ENCODE measurements at regions not wholly inside any gene's neighbourhood (a gene's known extent, or its start where the extent isn't known, plus 50 kb on each side); places are given as distances from the start of the nearest gene placed in this dataset.

GRCh38 chr10:42938351-42938750, 138.5 kb upstream of the RET start:
- TF ChIP-seq CTCF (IDR thresholded peaks at IDR 0.05 in 2 of 3, conservative IDR thresholded peaks at IDR 0.05 in 1 of 3; ENCODE audit: control insufficient read depth in 2 of 3, extremely low read depth in 1 of 3, insufficient read depth in 1 of 3, low read depth in 3 of 3, low read length in 3 of 3) (no peak), POLR2AphosphoS5 (IDR thresholded peaks at IDR 0.05; ENCODE audit: low read length) (no peak), FOXM1 (IDR thresholded peaks at IDR 0.05; ENCODE audit: low read depth, low read length) (no peak), ATF2 (IDR thresholded peaks at IDR 0.05; ENCODE audit: low read length) (no peak), BACH1 (IDR thresholded peaks at IDR 0.05; ENCODE audit: borderline replicate concordance) (no peak), IKZF1 (conservative IDR thresholded peaks at IDR 0.05) (no peak), MYB (IDR thresholded peaks at IDR 0.05; ENCODE audit: borderline replicate concordance, low read depth, low read length) (no peak)

All from GM12878 (cell line).